ENCODE measurements at regions not wholly inside any gene's neighbourhood (a gene's known extent, or its start where the extent isn't known, plus 50 kb on each side); places are given as distances from the start of the nearest gene placed in this dataset.

DNA sequence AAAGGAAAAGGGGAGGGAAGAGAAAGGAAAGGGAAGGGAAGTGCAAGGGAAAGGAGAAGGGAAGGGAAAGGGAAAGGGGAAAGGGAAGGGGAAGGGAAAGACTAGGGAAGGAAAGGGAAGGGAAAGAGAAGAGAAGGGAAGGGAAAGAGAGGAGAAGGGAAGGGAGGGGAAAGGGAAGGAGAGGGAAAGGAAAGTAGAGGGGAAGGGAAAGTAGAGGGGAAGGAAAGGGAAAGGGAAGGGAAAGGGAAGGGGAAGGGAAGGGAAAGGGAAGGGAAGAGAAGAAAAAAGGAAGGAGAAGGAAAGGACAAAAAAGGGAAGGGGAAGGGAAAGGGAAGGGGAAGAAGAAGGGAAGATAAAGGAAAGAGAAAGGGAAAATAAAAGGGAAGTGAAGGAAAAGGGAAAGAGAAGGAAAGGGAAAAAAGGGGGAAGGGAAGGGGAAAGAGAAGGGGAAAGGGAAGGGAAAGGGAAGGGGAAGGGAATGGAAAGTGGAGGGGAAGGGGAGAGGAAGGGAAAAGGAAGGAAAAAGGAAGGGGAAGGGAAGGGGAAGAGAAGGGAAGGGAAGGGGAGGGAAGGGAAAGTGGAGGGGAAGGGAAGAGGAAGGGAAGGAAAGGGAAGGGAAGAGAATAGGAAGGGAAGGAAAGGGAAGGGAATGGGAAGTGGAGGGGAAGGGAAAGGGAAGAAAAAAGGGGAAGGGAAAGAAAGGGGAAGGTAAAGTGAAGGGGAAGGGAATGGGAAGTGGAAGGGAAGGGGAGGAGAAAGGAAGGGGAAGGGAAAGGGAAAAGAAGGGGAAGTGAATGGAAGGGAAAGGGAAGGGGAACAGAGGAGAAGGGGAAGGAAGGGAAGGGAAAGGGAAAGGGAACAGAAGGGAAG lies 138.2 kb downstream of the SPATA19 start:
- Histone ChIP-seq H3K27me3 (ENCODE audit: insufficient read depth in 3 of 3, low read length in 2 of 3) (peaks cover 0 to 6% (median 0%) of the 10 kb centered on the region in 3 donors), H3K36me3 (ENCODE audit: insufficient read depth in 1 of 2, low read depth in 1 of 2) (no peaks in the 10 kb centered on the region)
- intact Hi-C loops (cut with DNase I) = no loop called here

DNA sequence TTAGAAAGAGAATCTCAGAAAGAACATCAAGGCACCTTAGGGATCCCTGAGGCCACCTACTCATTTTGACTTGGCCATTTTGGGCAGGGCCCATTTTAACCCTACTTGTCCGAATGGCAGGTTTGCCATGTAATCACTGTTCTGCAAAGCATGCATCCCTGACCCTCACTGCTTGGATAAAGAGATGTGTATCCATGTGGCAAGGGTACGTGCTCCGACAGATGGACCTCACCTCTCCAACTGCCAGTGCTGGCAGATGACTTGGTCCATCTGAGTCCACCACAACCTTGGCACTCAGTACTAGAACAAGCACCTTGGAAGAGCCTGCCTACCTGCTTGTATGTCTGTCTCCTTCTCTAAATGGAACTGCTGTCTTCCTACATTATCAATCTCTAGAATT lies 139.4 kb downstream of the SPATA19 start:
- Histone ChIP-seq H3K27ac (no peak overlapping the region), H3K36me3 (ENCODE audit: insufficient read depth in 1 of 2, low read depth in 1 of 2) (no peaks in the 10 kb centered on the region), H3K27me3 (ENCODE audit: insufficient read depth in 3 of 3, low read length in 2 of 3) (peaks cover 0 to 6% (median 0%) of the 10 kb centered on the region in 3 donors), H3K4me1 (no peaks in the 10 kb centered on the region), H3K9me3 (no peaks in the 10 kb centered on the region), H3K4me3 (no peak overlapping the region)
- ATAC-seq (no peak), DNase-seq (no peak)
- intact Hi-C loops (cut with DNase I) = no loop called here
- TF ChIP-seq CTCF (IDR thresholded peaks at IDR 0.05) = no peak
- WGBS, 3 donors = 85 to 97% (median 92%) methylated on average over 3 of the region's 3 CpGs

More for the DNA sequence above, 138.2 kb downstream of the SPATA19 start:
- TF ChIP-seq CTCF (IDR thresholded peaks at IDR 0.05) = no peak
- H3K9me3 ChIP-seq = no peaks in the 10 kb centered on the region
- no peak overlapping the region for H3K4me3 ChIP-seq
- no peak for ATAC-seq
- DNase-seq = no peak
- no peak overlapping the region for H3K27ac ChIP-seq
- no peaks in the 10 kb centered on the region for H3K4me1 ChIP-seq

DNA sequence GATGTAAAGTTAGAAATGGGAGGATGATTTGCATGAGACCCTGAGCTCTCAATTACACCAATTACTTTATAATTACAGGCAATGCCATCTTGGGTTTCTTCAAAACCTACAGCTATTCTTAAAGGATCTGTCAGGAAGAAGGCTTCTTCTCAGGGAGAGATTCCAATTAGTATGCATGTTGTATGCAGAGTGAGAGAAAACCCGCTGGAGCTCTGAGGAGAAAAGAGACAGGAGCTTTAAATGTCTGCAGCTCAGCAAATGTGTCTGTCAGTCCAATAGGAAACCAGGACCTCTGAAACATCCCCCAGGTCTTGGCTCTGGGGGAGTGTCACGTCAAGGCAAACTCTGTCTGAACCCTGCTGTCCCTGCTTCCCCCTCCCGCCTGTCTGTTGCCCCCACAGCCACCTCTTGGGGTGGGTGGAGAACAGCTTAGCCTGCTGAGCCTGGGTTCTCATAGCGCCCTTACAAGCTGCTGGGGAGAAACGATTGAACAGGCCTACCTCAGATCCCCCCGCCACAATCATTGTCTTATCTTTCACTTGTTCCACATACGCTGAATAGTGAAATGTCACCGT lies 140.2 kb downstream of the SPATA19 start:
- TF ChIP-seq CTCF (IDR thresholded peaks at IDR 0.05) = no peak
- H3K4me3 ChIP-seq = no peak overlapping the region
- WGBS, 3 donors = 59 to 72% (median 69%) methylated on average over 8 of the region's 8 CpGs
- H3K4me1 ChIP-seq = no peaks in the 10 kb centered on the region
- no peak for DNase-seq
- ATAC-seq = no peak
- peaks cover 0 to 6% (median 0%) of the 10 kb centered on the region in 3 donors for H3K27me3 ChIP-seq (ENCODE audit: insufficient read depth in 3 of 3, low read length in 2 of 3)
- no peak overlapping the region for H3K27ac ChIP-seq
- H3K36me3 ChIP-seq (ENCODE audit: insufficient read depth in 1 of 2, low read depth in 1 of 2) = no peaks in the 10 kb centered on the region
- intact Hi-C loops (cut with DNase I) = no loop called here
- no peaks in the 10 kb centered on the region for H3K9me3 ChIP-seq

- WGBS, 3 donors = 89 to 96% (median 95%) methylated on average over 5 of the region's 5 CpGs
- ATAC-seq = no peak
- no peak for DNase-seq
- no peak for TF ChIP-seq CTCF (IDR thresholded peaks at IDR 0.05)
- Histone ChIP-seq H3K9me3 (no peaks in the 10 kb centered on the region), H3K4me3 (no peak overlapping the region), H3K36me3 (ENCODE audit: insufficient read depth in 1 of 2, low read depth in 1 of 2) (no peaks in the 10 kb centered on the region), H3K27ac (no peak overlapping the region), H3K27me3 (ENCODE audit: insufficient read depth in 3 of 3, low read length in 2 of 3) (no peaks in the 10 kb centered on the region), H3K4me1 (peaks cover 6% of the 10 kb centered on the region)
- intact Hi-C loops (cut with DNase I) = no loop called here
These were observed 146.2 kb downstream of the SPATA19 start for GRCh38 chr11:133699071-133699470.
